AG04450 (cell line): ENCODE measurements at regions not wholly inside any gene's neighbourhood (a gene's known extent, or its start where the extent isn't known, plus 50 kb on each side); places are given as distances from the start of the nearest gene placed in this dataset.

Source experiments
- CTCF ChIA-PET: fragments of 300-600, 350-600 bp; formaldehyde crosslinking; extraction: SDS; loops from one replicate; lab custom pipeline; 2022; ENCODE audit warnings: antibody characterized with exemption, inconsistent platforms; lab: Charles Lee
- POLR2A ChIA-PET: fragments of 350-600 bp; formaldehyde crosslinking; extraction: SDS; loops from one replicate; lab custom pipeline; 2021; ENCODE audit warnings: antibody characterized with exemption, inconsistent platforms; lab: Yijun Ruan, JAX
- DNase-seq: peaks from one replicate; pipeline ENCODE4 v3.0.0-alpha.2; 2011; ENCODE audit warnings: low read depth, low spot score
- H3K27ac ChIP-seq: one replicate; pipeline ENCODE4 v1.5.1; 2012; ENCODE audit warnings: low read depth, low read length, control low read depth
- H3K27me3 ChIP-seq: one replicate; pipeline ENCODE4 v1.6.0; 2012; ENCODE audit warnings: low read length; ENCODE audit not compliant: control insufficient read depth, insufficient read depth
- H3K4me3 ChIP-seq: 2 replicates; pipeline ENCODE4 v1.5.1; 2011; ENCODE audit warnings: mild to moderate bottlenecking, low read depth, low read length, control low read depth
- H3K9me3 ChIP-seq: 2 replicates; pipeline ENCODE4 v1.5.1; 2012; ENCODE audit warnings: low read length; ENCODE audit not compliant: control insufficient read depth, insufficient read depth
- TF ChIP-seq, protein P1 (sequence below): IDR thresholded peaks from 2 replicates; pipeline ENCODE4 v1.5.1; 2011; ENCODE audit warnings: low read depth, low read length, control low read depth, inconsistent platforms

DNA sequence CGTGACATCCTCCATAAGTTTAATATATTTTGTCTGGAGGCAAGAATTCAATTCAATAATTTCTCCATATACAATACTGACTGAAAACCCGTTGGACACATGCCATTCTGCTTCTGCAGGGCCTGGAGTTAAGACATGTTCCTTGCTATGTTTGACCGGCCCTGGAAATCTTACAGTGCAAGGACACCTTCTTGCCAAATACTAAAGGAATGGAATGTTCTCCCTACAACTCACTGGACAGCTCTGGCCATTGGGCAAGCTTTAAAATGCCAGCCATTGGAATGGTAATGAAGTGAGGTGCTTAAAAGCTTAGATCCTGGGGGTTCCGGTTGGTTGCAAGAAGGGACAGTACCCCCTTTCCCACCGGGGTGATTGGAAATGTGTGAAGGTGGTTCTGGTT is 329.8 kb upstream of the PROK2 start:
- TF ChIP-seq, protein P1, sequence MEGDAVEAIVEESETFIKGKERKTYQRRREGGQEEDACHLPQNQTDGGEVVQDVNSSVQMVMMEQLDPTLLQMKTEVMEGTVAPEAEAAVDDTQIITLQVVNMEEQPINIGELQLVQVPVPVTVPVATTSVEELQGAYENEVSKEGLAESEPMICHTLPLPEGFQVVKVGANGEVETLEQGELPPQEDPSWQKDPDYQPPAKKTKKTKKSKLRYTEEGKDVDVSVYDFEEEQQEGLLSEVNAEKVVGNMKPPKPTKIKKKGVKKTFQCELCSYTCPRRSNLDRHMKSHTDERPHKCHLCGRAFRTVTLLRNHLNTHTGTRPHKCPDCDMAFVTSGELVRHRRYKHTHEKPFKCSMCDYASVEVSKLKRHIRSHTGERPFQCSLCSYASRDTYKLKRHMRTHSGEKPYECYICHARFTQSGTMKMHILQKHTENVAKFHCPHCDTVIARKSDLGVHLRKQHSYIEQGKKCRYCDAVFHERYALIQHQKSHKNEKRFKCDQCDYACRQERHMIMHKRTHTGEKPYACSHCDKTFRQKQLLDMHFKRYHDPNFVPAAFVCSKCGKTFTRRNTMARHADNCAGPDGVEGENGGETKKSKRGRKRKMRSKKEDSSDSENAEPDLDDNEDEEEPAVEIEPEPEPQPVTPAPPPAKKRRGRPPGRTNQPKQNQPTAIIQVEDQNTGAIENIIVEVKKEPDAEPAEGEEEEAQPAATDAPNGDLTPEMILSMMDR = no peak
- ChIA-PET POLR2A (no interaction called here), CTCF (no interaction called here)
- Histone ChIP-seq H3K27ac (no peak overlapping the region), H3K27me3 (peaks cover 12% of the 10 kb centered on the region), H3K9me3 (no peaks in the 10 kb centered on the region), H3K4me3 (no peak overlapping the region)
- DNase-seq = no peak

DNA sequence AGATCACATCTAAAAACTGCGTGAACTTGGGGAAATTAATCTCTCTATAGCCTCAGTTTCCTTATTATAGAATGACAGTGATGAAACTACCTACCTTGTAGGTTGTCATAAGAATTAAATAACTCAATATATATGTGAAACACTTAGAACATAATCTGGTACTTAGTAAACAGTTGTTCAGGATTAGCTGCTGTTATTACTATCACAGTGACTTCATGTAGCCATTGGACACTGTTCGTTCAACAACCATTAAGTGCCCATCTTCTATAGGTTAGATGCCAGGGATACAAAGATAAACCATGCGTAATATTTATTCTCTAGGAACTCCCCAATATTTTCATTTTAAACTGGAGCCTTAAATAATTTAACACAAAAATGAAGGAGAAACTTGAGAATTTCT is 329.0 kb upstream of the PROK2 start:
- POLR2A ChIA-PET = no interaction called here
- Histone ChIP-seq H3K27me3 (peaks cover 12% of the 10 kb centered on the region), H3K4me3 (no peak overlapping the region), H3K9me3 (no peaks in the 10 kb centered on the region), H3K27ac (no peak overlapping the region)
- TF ChIP-seq, protein P1 = no peak
- CTCF ChIA-PET = no interaction called here
- DNase-seq = no peak

DNA sequence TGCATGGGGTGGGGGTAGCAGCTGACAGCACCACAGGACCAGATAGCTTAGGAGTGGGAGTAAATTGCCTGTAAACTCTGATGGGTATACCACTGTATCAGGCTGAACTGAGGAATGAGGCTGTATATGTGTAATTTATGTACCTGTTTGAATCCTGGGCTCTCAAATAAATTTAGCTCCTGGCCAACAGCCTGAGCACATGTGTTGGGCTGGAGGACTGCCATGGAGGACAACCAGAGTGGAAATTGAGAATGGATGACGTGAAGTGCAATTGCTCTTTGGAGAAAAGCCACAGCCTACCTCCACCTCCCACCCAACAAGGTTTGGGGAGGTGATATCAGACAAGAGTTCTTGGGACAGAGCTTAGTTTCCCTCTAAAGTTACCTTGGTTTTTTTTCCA is 328.6 kb upstream of the PROK2 start:
- POLR2A ChIA-PET = no interaction called here
- Histone ChIP-seq H3K27ac (no peak overlapping the region), H3K27me3 (peaks cover 15% of the 10 kb centered on the region), H3K9me3 (no peaks in the 10 kb centered on the region), H3K4me3 (no peak overlapping the region)
- CTCF ChIA-PET = no interaction called here
- TF ChIP-seq, protein P1 = no peak
- no peak for DNase-seq

DNA sequence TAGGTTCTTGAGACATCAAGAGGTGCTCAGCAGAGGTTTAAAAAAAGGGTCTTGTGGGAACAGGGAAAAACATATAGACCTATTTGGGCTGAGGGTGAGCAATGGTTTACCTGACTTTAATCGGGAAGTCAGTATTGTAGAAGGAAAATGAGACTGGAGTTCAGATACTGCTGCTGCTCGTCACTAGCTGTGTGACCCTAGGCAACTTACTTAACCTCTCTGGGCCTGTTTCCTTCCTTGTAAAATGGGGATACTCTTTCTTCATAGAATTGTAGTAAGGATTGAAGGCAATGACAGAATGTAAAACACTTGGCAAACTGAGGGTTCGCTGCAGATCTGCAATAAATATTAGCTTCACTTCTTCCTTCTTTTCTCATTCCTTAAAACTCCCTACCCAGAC is 327.5 kb upstream of the PROK2 start:
- DNase-seq = no peak
- TF ChIP-seq, protein P1 = no peak
- CTCF ChIA-PET = no interaction called here
- Histone ChIP-seq H3K27me3 (peaks cover 15% of the 10 kb centered on the region), H3K9me3 (no peaks in the 10 kb centered on the region), H3K4me3 (no peak overlapping the region), H3K27ac (no peak overlapping the region)
- POLR2A ChIA-PET = no interaction called here

DNA sequence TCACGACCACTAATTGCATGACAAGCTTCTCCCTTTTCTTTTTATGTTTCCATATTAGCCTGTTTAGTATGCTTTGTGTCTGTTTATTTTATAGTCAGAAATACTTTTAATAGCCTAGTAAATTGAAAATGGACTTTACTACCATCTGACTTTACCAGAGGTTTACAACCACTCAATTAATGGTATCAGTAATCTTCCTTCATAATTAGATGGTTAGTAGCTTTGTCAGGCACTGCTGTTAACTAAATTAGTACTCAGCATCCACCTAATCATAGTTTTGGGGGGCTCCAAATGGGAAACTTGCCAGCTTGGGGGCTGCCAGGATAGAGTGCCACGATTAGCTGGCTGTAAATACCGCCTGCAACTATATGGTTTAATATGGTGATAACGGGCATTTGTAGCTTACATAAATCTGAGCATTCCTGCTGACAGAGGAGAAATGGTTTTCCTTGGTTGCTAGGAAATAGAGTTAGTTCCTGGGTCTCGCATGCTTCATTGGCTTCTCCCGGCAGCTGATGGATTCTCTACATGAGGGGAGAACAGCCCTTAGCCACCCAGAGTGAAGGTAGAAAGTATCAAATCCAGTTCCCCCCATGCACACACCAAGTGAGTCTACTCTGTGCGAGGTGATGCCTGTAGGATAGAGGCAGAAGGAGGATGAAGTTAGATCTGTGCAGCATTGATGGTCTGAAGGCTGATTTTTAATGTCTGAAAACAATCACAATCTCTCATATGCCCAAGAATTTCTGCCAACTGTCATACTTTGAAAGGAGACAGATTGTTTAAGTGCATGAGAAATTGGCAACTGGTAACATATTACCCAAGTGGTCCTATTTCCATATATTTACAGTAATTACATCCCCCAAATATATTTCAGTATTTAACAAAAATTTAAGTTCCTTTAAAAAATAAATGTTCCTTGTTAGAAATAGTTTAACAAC is 326.6 kb upstream of the PROK2 start:
- H3K27ac ChIP-seq = no peak overlapping the region
- H3K9me3 ChIP-seq = no peaks in the 10 kb centered on the region
- TF ChIP-seq, protein P1 = no peak
- CTCF ChIA-PET = no interaction called here
- H3K4me3 ChIP-seq = no peak overlapping the region
- POLR2A ChIA-PET = no interaction called here
- H3K27me3 ChIP-seq = peaks cover 15% of the 10 kb centered on the region
- DNase-seq = no peak
